WTC11 (cell line): ENCODE measurements at regions not wholly inside any gene's neighbourhood (a gene's known extent, or its start where the extent isn't known, plus 50 kb on each side); places are given as distances from the start of the nearest gene placed in this dataset.

Experiments used
- ATF6 ChIP-seq: sonication (generic); formaldehyde crosslinking; IDR thresholded peaks from 2 replicates; pipeline ENCODE4 v1.8.1; 2023; ENCODE audit warnings: mild to moderate bottlenecking, missing genetic modification reagents
- CREB1 ChIP-seq: sonication (generic); formaldehyde crosslinking; IDR thresholded peaks from 2 replicates; pipeline ENCODE4 v1.8.0; 2023; ENCODE audit warnings: mild to moderate bottlenecking, missing genetic modification reagents
- TF ChIP-seq, protein P1 (sequence below): sonication (generic); formaldehyde crosslinking; IDR thresholded peaks from 2 replicates; pipeline ENCODE4 v1.8.0; 2022; ENCODE audit warnings: mild to moderate bottlenecking, missing genetic modification reagents
- TF ChIP-seq, protein P2 (sequence below): sonication (generic); formaldehyde crosslinking; conservative IDR thresholded peaks from 2 replicates; pipeline ENCODE4 v1.8.1; 2022; ENCODE audit warnings: mild to moderate bottlenecking, missing genetic modification reagents

GRCh38 chr4:122005064-122005755 is 53.4 kb upstream of the TRPC3 start:
- TF ChIP-seq, protein P1, sequence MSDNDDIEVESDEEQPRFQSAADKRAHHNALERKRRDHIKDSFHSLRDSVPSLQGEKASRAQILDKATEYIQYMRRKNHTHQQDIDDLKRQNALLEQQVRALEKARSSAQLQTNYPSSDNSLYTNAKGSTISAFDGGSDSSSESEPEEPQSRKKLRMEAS (CRISPR knock-in tag) = no peak
- no peak for TF ChIP-seq ATF6
- TF ChIP-seq CREB1 (CRISPR knock-in tag) = no peak
- TF ChIP-seq, protein P2, sequence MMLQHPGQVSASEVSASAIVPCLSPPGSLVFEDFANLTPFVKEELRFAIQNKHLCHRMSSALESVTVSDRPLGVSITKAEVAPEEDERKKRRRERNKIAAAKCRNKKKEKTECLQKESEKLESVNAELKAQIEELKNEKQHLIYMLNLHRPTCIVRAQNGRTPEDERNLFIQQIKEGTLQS (CRISPR knock-in tag) = no peak
